Bronchial epithelial cell (primary cell): ENCODE measurements at regions not wholly inside any gene's neighbourhood (a gene's known extent, or its start where the extent isn't known, plus 50 kb on each side); places are given as distances from the start of the nearest gene placed in this dataset.

ENCODE experiments used
- DNase-seq: peaks from one replicate; pipeline ENCODE4 v3.0.0-alpha.2; 2010; ENCODE audit warnings: low read depth
- FAIRE-seq: peaks from 2 replicates; lab custom pipeline; 2011; peaks lifted over from hg19 to GRCh38; lab: Jason Lieb, UNC
- H3K27me3 ChIP-seq: 2 replicates; pipeline ENCODE4 v1.5.1; 2011; ENCODE audit warnings: low read length; ENCODE audit not compliant: control insufficient read depth, insufficient read depth
- H3K36me3 ChIP-seq: 2 replicates; pipeline ENCODE4 v1.5.1; 2011; ENCODE audit warnings: low read length; ENCODE audit not compliant: control insufficient read depth, insufficient read depth
- H3K4me3 ChIP-seq: 2 replicates; pipeline ENCODE4 v1.5.1; 2011; ENCODE audit warnings: mild to moderate bottlenecking, low read depth, low read length, control low read depth
- TF ChIP-seq, protein P1 (sequence below): IDR thresholded peaks from 2 replicates; pipeline ENCODE4 v1.5.1; 2011; ENCODE audit warnings: mild to moderate bottlenecking, moderate library complexity, low read length, control low read depth, inconsistent platforms; ENCODE audit not compliant: insufficient read depth, severe bottlenecking

DNA sequence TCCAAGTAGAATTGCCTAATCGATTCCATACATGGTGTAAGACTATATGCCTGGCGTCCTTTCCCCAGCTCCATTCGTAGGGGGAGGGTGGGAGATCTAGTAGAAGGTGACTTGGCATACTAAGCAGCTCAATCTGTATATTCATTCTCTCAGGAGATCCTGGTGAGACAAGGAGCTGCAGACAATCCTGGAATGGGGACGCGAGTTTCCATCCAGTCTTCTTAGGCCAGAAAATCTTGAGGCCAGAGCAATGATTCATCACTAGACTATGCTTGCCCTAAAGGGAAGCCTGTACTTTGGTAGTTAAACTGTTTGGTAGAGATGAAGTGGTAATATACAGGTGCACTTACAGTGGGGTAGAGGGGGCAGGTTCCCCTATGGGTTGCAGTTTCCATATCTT is 468.7 kb downstream of the ADGRL2 start:
- FAIRE-seq (no peak), DNase-seq (peak; percentile 65)
- no peaks in the 10 kb centered on the region for H3K27me3 ChIP-seq
- no peaks in the 10 kb centered on the region for H3K36me3 ChIP-seq
- TF ChIP-seq, protein P1, sequence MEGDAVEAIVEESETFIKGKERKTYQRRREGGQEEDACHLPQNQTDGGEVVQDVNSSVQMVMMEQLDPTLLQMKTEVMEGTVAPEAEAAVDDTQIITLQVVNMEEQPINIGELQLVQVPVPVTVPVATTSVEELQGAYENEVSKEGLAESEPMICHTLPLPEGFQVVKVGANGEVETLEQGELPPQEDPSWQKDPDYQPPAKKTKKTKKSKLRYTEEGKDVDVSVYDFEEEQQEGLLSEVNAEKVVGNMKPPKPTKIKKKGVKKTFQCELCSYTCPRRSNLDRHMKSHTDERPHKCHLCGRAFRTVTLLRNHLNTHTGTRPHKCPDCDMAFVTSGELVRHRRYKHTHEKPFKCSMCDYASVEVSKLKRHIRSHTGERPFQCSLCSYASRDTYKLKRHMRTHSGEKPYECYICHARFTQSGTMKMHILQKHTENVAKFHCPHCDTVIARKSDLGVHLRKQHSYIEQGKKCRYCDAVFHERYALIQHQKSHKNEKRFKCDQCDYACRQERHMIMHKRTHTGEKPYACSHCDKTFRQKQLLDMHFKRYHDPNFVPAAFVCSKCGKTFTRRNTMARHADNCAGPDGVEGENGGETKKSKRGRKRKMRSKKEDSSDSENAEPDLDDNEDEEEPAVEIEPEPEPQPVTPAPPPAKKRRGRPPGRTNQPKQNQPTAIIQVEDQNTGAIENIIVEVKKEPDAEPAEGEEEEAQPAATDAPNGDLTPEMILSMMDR, result no peak
- H3K4me3 ChIP-seq, result no peak overlapping the region

DNA sequence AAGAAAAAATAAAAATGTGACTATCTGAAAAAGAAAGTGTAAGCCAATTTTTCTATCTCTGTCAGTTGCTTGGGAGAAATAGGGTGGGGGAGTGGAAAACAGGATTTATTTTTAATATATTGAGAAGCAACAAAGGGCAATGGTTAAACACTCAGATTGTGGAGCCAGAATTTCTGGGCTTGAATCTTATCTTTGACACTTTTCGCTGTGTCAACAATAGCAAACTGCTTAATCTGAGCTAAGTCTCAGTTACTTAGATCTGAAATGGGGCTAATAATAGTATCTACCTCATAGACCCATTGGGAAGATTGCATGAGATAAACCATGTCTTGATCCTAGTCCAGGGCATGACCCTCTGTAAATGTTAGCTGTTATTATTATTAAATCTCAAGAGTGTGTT is 468.1 kb downstream of the ADGRL2 start:
- Histone ChIP-seq H3K4me3 (no peak overlapping the region), H3K27me3 (no peaks in the 10 kb centered on the region), H3K36me3 (no peaks in the 10 kb centered on the region)
- TF ChIP-seq, protein P1, result no peak
- FAIRE-seq (no peak), DNase-seq (no peak)

DNA sequence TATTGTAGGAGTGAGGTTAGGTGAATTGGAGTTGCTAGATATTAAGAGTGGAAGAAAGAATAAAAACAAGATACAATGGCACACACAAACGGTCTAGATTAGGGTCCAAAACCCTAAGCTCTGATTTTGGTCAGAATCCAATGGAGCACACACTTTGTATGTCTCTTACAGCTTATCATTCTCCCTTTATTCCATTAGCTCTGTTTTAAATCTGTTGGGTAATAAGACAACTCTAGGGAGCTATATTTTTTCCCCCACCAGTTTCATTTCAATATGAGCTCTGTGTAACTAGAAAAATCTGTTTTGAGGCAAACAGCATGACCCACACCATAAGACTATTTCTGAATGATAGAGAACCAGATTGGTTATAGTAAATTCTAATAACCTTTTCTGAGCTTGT is 465.6 kb downstream of the ADGRL2 start:
- TF ChIP-seq, protein P1, result no peak
- FAIRE-seq (no peak), DNase-seq (no peak)
- Histone ChIP-seq H3K27me3 (no peaks in the 10 kb centered on the region), H3K36me3 (no peaks in the 10 kb centered on the region), H3K4me3 (no peak overlapping the region)

DNA sequence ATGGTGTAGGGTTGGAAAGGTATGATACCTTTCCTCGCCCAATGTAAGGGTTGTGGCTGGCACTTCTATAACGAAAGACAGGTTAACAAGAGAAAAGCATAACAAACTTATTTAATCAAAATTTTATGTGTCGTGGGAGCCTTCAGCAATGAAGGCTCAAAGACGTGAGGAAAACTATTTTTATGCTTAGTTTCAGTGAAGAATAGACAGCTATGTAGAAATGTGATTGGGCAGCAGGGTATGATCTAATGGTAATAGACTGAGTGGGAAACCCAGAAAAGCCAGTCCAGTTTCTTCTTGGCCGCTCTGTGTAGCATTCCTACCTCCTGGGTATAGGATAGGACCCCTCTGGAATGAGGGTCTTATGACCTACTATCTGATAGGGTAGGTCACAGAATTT is 464.7 kb downstream of the ADGRL2 start:
- Histone ChIP-seq H3K4me3 (no peak overlapping the region), H3K27me3 (no peaks in the 10 kb centered on the region), H3K36me3 (no peaks in the 10 kb centered on the region)
- no peak for DNase-seq
- no peak for FAIRE-seq
- TF ChIP-seq, protein P1, result no peak

DNA sequence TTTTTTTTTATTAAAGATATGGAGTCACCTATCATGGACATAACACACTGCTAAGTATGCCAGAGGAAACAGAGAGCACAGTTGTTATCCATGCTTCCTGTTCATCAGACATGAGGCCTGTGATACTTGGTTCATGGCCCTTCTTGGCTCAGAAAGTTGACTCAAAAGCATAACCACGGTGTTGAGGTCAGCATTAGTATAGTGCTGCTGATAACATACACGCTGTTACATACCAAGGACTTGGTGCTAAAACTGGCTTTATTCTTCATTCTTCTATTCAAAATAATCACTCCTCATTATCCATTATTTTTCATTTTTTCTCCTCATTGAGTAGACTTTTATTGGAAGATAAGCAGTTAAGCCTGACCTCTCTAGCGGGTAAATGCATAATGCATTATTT is 464.1 kb downstream of the ADGRL2 start:
- DNase-seq (no peak), FAIRE-seq (no peak)
- H3K36me3 ChIP-seq, result no peaks in the 10 kb centered on the region
- TF ChIP-seq, protein P1, result no peak
- no peaks in the 10 kb centered on the region for H3K27me3 ChIP-seq
- no peak overlapping the region for H3K4me3 ChIP-seq

DNA sequence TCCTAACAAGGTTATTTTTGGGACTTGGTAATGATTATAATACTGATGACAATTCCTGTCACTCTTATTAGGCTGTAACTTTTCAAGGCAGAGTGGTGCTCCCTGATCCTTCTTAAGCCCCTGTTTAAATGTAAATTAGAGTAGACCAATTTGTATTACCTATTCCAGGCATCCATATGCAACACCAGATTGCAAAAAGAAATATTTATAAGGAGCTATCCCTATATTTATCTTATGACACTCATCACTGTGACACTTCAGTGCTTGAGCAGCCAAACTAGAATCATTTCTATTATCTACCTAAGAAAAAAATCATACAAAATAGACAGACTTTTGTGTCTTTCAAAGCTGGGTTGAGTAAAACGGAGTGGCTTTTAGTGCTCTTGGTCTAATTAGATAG is 462.7 kb downstream of the ADGRL2 start:
- TF ChIP-seq, protein P1, result no peak
- no peak for DNase-seq
- no peak for FAIRE-seq
- H3K4me3 ChIP-seq, result no peak overlapping the region
- no peaks in the 10 kb centered on the region for H3K36me3 ChIP-seq
- H3K27me3 ChIP-seq, result no peaks in the 10 kb centered on the region
